NB4 (cell line): ENCODE measurements at regions not wholly inside any gene's neighbourhood (a gene's known extent, or its start where the extent isn't known, plus 50 kb on each side); places are given as distances from the start of the nearest gene placed in this dataset.
"Not testable (repeated sequence)": the region's sequence is repeated elsewhere in the genome, so short reads cannot be mapped to it uniquely, and the experiment has no call there.

ENCODE experiments used
- DNase-seq: peaks from one replicate; pipeline ENCODE4 v3.0.0; 2010; ENCODE audit warnings: low read depth
- H3K4me3 ChIP-seq: one replicate; pipeline ENCODE4 v1.5.1; 2011; ENCODE audit warnings: mild to moderate bottlenecking, low read depth, low read length, moderate library complexity
- MAX ChIP-seq: IDR thresholded peaks from 2 replicates; pipeline ENCODE4 v1.6.1; 2011; ENCODE audit warnings: low read depth, low read length
- MYC ChIP-seq: IDR thresholded peaks from 2 replicates; pipeline ENCODE4 v1.6.1; 2011; ENCODE audit warnings: low read depth, low read length
- POLR2A ChIP-seq: IDR thresholded peaks from 2 replicates; pipeline ENCODE4 v1.6.1; 2011; ENCODE audit warnings: mild to moderate bottlenecking; ENCODE audit not compliant: insufficient read length; ENCODE audit errors: extremely low read depth
- TF ChIP-seq, protein P1 (sequence below): IDR thresholded peaks from one replicate; pipeline ENCODE4 v1.5.1; 2012; ENCODE audit warnings: low read depth, low read length

DNA sequence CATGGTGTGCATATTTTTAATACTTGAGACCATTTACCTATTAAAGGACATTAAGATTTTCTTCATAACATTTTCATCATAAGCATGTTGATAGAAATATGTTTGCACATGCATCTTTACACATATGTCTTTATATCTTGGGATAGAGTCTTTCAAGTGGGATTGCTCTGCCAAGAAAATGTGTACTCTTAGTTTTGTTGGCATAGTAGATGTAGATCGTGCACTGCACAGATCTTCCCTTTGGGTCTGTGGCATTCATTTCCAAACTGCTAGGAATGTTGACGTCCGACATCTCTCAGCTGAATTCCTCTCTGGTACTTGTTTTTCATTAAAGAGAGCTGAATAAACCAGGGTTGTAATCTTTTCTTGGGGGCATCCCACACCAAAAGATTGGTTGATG lies 183.2 kb upstream of the RPRM start:
- no peak overlapping the region for H3K4me3 ChIP-seq
- DNase-seq = no peak
- no peak for TF ChIP-seq MAX

GRCh38 chr2:153663371-153663770 lies 184.8 kb upstream of the RPRM start:
- TF ChIP-seq POLR2A (no peak), MYC (no peak), MAX (no peak)
- TF ChIP-seq, protein P1, sequence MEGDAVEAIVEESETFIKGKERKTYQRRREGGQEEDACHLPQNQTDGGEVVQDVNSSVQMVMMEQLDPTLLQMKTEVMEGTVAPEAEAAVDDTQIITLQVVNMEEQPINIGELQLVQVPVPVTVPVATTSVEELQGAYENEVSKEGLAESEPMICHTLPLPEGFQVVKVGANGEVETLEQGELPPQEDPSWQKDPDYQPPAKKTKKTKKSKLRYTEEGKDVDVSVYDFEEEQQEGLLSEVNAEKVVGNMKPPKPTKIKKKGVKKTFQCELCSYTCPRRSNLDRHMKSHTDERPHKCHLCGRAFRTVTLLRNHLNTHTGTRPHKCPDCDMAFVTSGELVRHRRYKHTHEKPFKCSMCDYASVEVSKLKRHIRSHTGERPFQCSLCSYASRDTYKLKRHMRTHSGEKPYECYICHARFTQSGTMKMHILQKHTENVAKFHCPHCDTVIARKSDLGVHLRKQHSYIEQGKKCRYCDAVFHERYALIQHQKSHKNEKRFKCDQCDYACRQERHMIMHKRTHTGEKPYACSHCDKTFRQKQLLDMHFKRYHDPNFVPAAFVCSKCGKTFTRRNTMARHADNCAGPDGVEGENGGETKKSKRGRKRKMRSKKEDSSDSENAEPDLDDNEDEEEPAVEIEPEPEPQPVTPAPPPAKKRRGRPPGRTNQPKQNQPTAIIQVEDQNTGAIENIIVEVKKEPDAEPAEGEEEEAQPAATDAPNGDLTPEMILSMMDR = no peak
- DNase-seq = no peak
- no peak overlapping the region for H3K4me3 ChIP-seq

DNA sequence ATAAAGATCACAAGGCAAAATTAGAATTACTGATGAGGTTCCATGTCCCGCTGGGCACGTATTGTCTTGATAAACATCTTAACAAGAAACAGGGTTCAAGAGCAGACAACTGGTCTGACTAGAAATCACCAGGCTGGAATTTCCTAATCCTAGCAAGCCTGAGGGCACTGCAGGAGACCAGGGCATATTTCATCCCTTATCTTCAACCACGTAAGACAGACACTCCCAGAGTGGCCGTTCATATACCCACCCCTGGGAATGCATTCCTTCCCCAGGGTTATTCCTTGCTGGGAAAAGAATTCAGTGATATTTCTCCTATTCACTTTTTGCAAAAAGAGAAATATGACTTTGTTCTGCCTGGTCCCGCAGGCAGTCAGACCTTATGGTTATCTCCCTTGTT lies 185.4 kb upstream of the RPRM start:
- not testable (repeated sequence) for H3K4me3 ChIP-seq, DNase-seq

DNA sequence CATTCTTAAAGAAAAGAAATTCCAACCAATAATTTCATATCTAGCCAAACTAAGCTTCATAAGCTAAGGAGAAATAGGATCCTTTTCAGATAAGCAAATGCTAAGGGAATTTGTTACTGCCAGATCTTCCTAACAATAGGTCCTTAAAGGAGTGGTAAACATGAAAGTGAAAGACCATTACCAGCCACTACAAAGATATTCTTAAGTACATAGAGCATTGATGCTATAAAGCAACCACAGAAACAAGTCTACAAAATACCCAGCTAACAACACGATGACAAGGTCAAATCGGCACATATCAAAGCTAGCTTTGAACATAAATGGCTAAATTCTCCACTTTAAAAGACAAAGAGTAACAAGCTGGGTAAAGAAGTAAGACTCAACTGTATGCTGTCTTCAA lies 188.9 kb upstream of the RPRM start:
- no peak for DNase-seq
- H3K4me3 ChIP-seq = no peak overlapping the region
- TF ChIP-seq POLR2A (no peak), MAX (no peak), MYC (no peak)
- TF ChIP-seq, protein P1 = no peak

GRCh38 chr2:153668923-153669322 lies 190.4 kb upstream of the RPRM start:
- no peak for DNase-seq
- no peak overlapping the region for H3K4me3 ChIP-seq
- no peak for TF ChIP-seq POLR2A
- TF ChIP-seq, protein P1 = no peak
- TF ChIP-seq MYC = no peak
- TF ChIP-seq MAX = no peak

DNA sequence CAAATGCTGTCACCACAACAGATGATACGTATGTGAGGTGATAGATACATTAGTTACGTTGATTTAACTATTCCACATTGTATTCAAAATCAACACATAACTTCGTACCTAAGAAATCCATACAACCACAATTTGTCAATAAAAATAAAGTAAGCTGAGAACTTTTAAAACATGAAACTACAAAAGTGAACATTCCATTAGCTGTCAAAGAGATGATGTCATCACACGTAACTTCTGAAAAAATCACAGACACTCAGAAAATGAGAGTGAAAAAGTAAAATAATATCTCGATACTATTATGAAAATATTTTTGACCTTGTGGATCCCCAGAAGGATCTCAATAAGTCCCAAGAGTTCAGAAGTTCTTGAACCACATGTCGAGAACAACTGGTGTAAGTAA lies 161.6 kb upstream of the GALNT13 start:
- no peak for TF ChIP-seq POLR2A
- TF ChIP-seq MAX = no peak
- no peak for TF ChIP-seq MYC
- TF ChIP-seq, protein P1 = no peak
- H3K4me3 ChIP-seq = no peak overlapping the region
- DNase-seq = no peak

DNA sequence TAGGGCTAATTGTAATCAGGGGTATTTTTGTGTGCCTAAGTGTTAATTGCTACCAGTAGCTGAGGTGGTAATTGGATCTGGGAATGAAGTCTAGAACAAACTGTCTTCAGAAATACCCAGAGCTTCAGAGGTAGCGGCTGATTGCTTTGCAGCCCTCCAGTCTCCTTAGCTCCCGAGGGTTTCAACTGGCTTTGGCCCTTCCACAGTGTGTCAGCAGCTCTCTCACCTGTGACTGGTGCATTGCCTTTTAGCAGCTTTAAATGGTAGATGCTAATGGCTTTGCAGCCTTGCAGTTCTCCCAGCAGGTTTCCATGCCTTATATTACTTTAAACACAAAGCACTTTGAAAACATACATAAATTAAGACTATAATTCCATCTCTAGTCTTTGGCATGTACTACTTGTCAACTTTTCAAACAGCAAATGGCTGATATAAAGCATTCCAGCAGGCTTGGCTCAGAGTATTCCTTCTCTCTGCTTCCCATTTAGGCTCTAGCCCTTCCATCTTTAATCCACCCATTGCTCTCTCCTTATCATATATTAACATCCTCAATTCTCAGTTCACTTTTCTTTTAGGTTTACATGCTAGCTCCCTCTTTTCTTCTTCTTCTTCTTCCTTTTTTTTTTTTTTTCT lies 156.4 kb upstream of the GALNT13 start:
- no peak for TF ChIP-seq MYC
- no peak for TF ChIP-seq MAX
- TF ChIP-seq, protein P1 = no peak
- no peak for TF ChIP-seq POLR2A
- DNase-seq = no peak
- H3K4me3 ChIP-seq = no peak overlapping the region
